ENCODE measurements at regions not wholly inside any gene's neighbourhood (a gene's known extent, or its start where the extent isn't known, plus 50 kb on each side); places are given as distances from the start of the nearest gene placed in this dataset.
"Not testable (repeated sequence)": the region's sequence is repeated elsewhere in the genome, so short reads cannot be mapped to it uniquely, and the experiment has no call there.

GRCh38 chr16:88144028-88144511 lies 192.8 kb downstream of the BANP start:
- H3K36me3 Mint-ChIP-seq (ENCODE audit: low read depth, unreplicated experiment) = no peaks in the 10 kb centered on the region
- FAIRE-seq = no peak
- H4K20me1 ChIP-seq (ENCODE audit: insufficient read depth, low read length) = no peaks in the 10 kb centered on the region
- no peak overlapping the region for H3K4me2 ChIP-seq (ENCODE audit: low read length)
- H3K27me3 ChIP-seq (ENCODE audit: insufficient read depth, low read length) = no peaks in the 10 kb centered on the region
- no peak overlapping the region for H3K27ac Mint-ChIP-seq (ENCODE audit: unreplicated experiment)
- no peaks in the 10 kb centered on the region for H3K79me2 ChIP-seq (ENCODE audit: insufficient read depth, low read length)
- no peak overlapping the region for H2AFZ ChIP-seq (ENCODE audit: low read depth, low read length)
- no peak overlapping the region for H3K27ac ChIP-seq (ENCODE audit: low read depth, low read length)
- H3K4me3 Mint-ChIP-seq (ENCODE audit: unreplicated experiment) = no peak overlapping the region
- H3K9ac ChIP-seq (ENCODE audit: low read length) = no peak overlapping the region
- H3K9me3 Mint-ChIP-seq (ENCODE audit: unreplicated experiment) = peaks cover 7% of the 10 kb centered on the region
- peaks cover 3% of the 10 kb centered on the region for H3K9me3 ChIP-seq (ENCODE audit: insufficient read depth, low read depth, low read length)
- no peak overlapping the region for H3K4me3 ChIP-seq (ENCODE audit: insufficient read depth, low read depth, low read length)
- no peaks in the 10 kb centered on the region for H3K4me1 ChIP-seq (ENCODE audit: insufficient read depth, low read length)
- TF ChIP-seq EZH2 (IDR thresholded peaks at IDR 0.05; ENCODE audit: insufficient read depth, low read length) (no peak), CTCF (IDR thresholded peaks at IDR 0.05; ENCODE audit: insufficient read depth, low read depth, low read length) (no peak)
- peaks cover 14% of the 10 kb centered on the region for H3K27me3 Mint-ChIP-seq (ENCODE audit: low read depth, unreplicated experiment)
- no peak for DNase-seq (ENCODE audit: low read depth)
- H3K36me3 ChIP-seq (ENCODE audit: insufficient read depth, low read length) = no peaks in the 10 kb centered on the region
- H3K4me1 Mint-ChIP-seq (ENCODE audit: low read depth, unreplicated experiment) = no peaks in the 10 kb centered on the region

- peaks cover 12% of the 10 kb centered on the region for H3K27me3 Mint-ChIP-seq (ENCODE audit: low read depth, unreplicated experiment)
- H3K4me3 ChIP-seq (ENCODE audit: insufficient read depth, low read depth, low read length); H3K79me2 ChIP-seq (ENCODE audit: insufficient read depth, low read length); H3K27me3 ChIP-seq (ENCODE audit: insufficient read depth, low read length); H2AFZ ChIP-seq (ENCODE audit: low read depth, low read length); FAIRE-seq; H3K9me3 ChIP-seq (ENCODE audit: insufficient read depth, low read depth, low read length); H3K4me1 Mint-ChIP-seq (ENCODE audit: low read depth, unreplicated experiment); H3K36me3 Mint-ChIP-seq (ENCODE audit: low read depth, unreplicated experiment); DNase-seq (ENCODE audit: low read depth); H3K9ac ChIP-seq (ENCODE audit: low read length); H3K4me1 ChIP-seq (ENCODE audit: insufficient read depth, low read length); H3K9me3 Mint-ChIP-seq (ENCODE audit: unreplicated experiment); H3K27ac Mint-ChIP-seq (ENCODE audit: unreplicated experiment); H3K4me2 ChIP-seq (ENCODE audit: low read length); H3K36me3 ChIP-seq (ENCODE audit: insufficient read depth, low read length); H4K20me1 ChIP-seq (ENCODE audit: insufficient read depth, low read length); H3K27ac ChIP-seq (ENCODE audit: low read depth, low read length); H3K4me3 Mint-ChIP-seq (ENCODE audit: unreplicated experiment): not testable (repeated sequence)
These were observed 194.1 kb downstream of the BANP start for GRCh38 chr16:88145376-88145775.

GRCh38 chr16:88145824-88146405 lies 194.7 kb downstream of the BANP start:
- FAIRE-seq; H3K4me3 Mint-ChIP-seq (ENCODE audit: unreplicated experiment); H3K27ac ChIP-seq (ENCODE audit: low read depth, low read length); H3K4me2 ChIP-seq (ENCODE audit: low read length); H3K4me1 Mint-ChIP-seq (ENCODE audit: low read depth, unreplicated experiment); H3K9me3 ChIP-seq (ENCODE audit: insufficient read depth, low read depth, low read length); H3K79me2 ChIP-seq (ENCODE audit: insufficient read depth, low read length); H3K4me1 ChIP-seq (ENCODE audit: insufficient read depth, low read length); H2AFZ ChIP-seq (ENCODE audit: low read depth, low read length); H3K36me3 ChIP-seq (ENCODE audit: insufficient read depth, low read length); H3K4me3 ChIP-seq (ENCODE audit: insufficient read depth, low read depth, low read length); H3K9me3 Mint-ChIP-seq (ENCODE audit: unreplicated experiment); H3K27ac Mint-ChIP-seq (ENCODE audit: unreplicated experiment); H4K20me1 ChIP-seq (ENCODE audit: insufficient read depth, low read length); H3K36me3 Mint-ChIP-seq (ENCODE audit: low read depth, unreplicated experiment); H3K27me3 ChIP-seq (ENCODE audit: insufficient read depth, low read length); DNase-seq (ENCODE audit: low read depth); H3K9ac ChIP-seq (ENCODE audit: low read length): not testable (repeated sequence)
- peaks cover 12% of the 10 kb centered on the region for H3K27me3 Mint-ChIP-seq (ENCODE audit: low read depth, unreplicated experiment)

- H3K9me3 ChIP-seq (ENCODE audit: insufficient read depth, low read depth, low read length); H3K27ac ChIP-seq (ENCODE audit: low read depth, low read length); H3K79me2 ChIP-seq (ENCODE audit: insufficient read depth, low read length); H2AFZ ChIP-seq (ENCODE audit: low read depth, low read length); H3K4me1 Mint-ChIP-seq (ENCODE audit: low read depth, unreplicated experiment); H4K20me1 ChIP-seq (ENCODE audit: insufficient read depth, low read length); H3K27me3 ChIP-seq (ENCODE audit: insufficient read depth, low read length); H3K4me2 ChIP-seq (ENCODE audit: low read length); H3K9ac ChIP-seq (ENCODE audit: low read length); H3K4me1 ChIP-seq (ENCODE audit: insufficient read depth, low read length); H3K27ac Mint-ChIP-seq (ENCODE audit: unreplicated experiment); H3K36me3 ChIP-seq (ENCODE audit: insufficient read depth, low read length); DNase-seq (ENCODE audit: low read depth); H3K9me3 Mint-ChIP-seq (ENCODE audit: unreplicated experiment); H3K4me3 ChIP-seq (ENCODE audit: insufficient read depth, low read depth, low read length); FAIRE-seq; H3K36me3 Mint-ChIP-seq (ENCODE audit: low read depth, unreplicated experiment); H3K4me3 Mint-ChIP-seq (ENCODE audit: unreplicated experiment): not testable (repeated sequence)
- H3K27me3 Mint-ChIP-seq (ENCODE audit: low read depth, unreplicated experiment) = peaks cover 20% of the 10 kb centered on the region
These were observed 196.8 kb downstream of the BANP start for GRCh38 chr16:88148078-88148477.

GRCh38 chr16:88148682-88149081 lies 197.4 kb downstream of the BANP start:
- H4K20me1 ChIP-seq (ENCODE audit: insufficient read depth, low read length); H3K9me3 ChIP-seq (ENCODE audit: insufficient read depth, low read depth, low read length); H3K27me3 ChIP-seq (ENCODE audit: insufficient read depth, low read length); H2AFZ ChIP-seq (ENCODE audit: low read depth, low read length); H3K9ac ChIP-seq (ENCODE audit: low read length); H3K36me3 Mint-ChIP-seq (ENCODE audit: low read depth, unreplicated experiment); H3K27ac Mint-ChIP-seq (ENCODE audit: unreplicated experiment); DNase-seq (ENCODE audit: low read depth); H3K4me1 Mint-ChIP-seq (ENCODE audit: low read depth, unreplicated experiment); H3K4me3 Mint-ChIP-seq (ENCODE audit: unreplicated experiment); H3K36me3 ChIP-seq (ENCODE audit: insufficient read depth, low read length); H3K4me3 ChIP-seq (ENCODE audit: insufficient read depth, low read depth, low read length); FAIRE-seq; H3K4me1 ChIP-seq (ENCODE audit: insufficient read depth, low read length); H3K4me2 ChIP-seq (ENCODE audit: low read length); H3K27ac ChIP-seq (ENCODE audit: low read depth, low read length); H3K9me3 Mint-ChIP-seq (ENCODE audit: unreplicated experiment); H3K79me2 ChIP-seq (ENCODE audit: insufficient read depth, low read length): not testable (repeated sequence)
- H3K27me3 Mint-ChIP-seq (ENCODE audit: low read depth, unreplicated experiment) = peaks cover 22% of the 10 kb centered on the region
